ENCODE measurements at regions not wholly inside any gene's neighbourhood (a gene's known extent, or its start where the extent isn't known, plus 50 kb on each side); places are given as distances from the start of the nearest gene placed in this dataset.

- DNase-seq (ENCODE audit: low read depth in 3 of 3, low spot score in 2 of 3) = no peak
Observed at GRCh38 chr6:79307321-79308036, 73.0 kb upstream of the HMGN3 start.

DNA sequence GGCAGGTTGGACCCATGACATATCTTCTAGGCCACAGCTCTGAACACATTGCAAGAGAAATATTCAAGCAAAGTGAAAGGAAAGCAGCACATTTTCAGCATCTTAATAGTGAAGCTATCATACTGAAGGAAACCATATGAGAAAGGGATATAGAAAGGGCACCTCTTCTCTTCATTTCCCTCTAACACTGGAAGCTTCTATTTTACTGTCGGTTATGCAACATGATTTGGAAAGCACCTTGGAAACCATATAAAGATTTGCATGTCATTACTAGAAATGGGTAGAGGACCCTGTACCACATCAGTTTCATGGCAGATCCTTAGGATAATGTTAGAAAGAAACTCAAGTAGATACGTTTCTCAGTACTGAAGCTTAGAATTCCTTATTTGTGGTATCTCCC lies 70.5 kb upstream of the HMGN3 start:
- no peak for DNase-seq (ENCODE audit: low read depth in 3 of 3, low spot score in 2 of 3)

- DNase-seq (ENCODE audit: low read depth in 3 of 3, low spot score in 2 of 3) = no peak
Observed at GRCh38 chr6:79302341-79302740, 67.9 kb upstream of the HMGN3 start.

DNA sequence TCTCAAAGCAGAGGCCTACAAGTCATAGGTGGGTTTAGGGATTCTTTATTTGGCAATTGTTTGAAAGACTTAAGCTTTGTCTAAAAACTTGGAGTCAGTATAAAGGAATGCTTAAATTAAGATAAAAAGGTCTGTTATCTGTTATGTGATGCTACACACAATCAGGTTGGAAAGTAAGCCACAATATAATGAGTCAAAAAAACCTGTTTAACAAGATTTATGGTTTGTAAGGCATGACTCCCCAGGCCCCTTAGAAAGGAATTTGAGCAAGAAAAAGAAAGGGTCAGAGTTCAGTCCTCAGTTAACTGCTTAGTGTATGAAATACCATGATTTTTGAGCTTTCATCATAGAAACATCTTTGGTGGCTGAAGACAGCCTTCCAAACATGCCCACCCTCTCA lies 66.8 kb upstream of the HMGN3 start:
- DNase-seq (ENCODE audit: low read depth in 3 of 3, low spot score in 2 of 3) = no peak

- DNase-seq (ENCODE audit: low read depth in 3 of 3, low spot score in 2 of 3) = no peak
Observed at GRCh38 chr6:79296211-79296610, 61.7 kb upstream of the HMGN3 start.
